ENCODE measurements at regions not wholly inside any gene's neighbourhood (a gene's known extent, or its start where the extent isn't known, plus 50 kb on each side); places are given as distances from the start of the nearest gene placed in this dataset.
"Not testable (repeated sequence)": the region's sequence is repeated elsewhere in the genome, so short reads cannot be mapped to it uniquely, and the experiment has no call there.

DNA sequence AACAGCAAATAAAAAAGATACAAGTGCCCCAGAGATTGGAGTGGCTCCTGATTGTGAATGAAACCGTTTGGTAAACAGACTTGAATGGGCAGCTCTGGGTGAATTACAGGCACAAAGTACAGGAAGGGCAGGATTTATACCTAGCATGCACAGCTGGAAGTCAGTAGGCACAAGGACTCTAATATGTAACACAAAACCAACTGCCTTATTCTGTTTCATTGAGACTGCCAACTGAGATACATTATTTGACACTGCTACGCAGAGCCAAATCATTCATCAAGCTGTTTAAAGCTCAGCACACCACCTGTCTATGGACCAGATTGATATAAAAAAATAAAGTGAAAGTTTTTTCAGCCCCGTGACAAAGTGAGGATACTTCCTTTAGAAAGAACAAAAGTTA lies 541.2 kb downstream of the NUP35 start:
- no peak for DNase-seq

DNA sequence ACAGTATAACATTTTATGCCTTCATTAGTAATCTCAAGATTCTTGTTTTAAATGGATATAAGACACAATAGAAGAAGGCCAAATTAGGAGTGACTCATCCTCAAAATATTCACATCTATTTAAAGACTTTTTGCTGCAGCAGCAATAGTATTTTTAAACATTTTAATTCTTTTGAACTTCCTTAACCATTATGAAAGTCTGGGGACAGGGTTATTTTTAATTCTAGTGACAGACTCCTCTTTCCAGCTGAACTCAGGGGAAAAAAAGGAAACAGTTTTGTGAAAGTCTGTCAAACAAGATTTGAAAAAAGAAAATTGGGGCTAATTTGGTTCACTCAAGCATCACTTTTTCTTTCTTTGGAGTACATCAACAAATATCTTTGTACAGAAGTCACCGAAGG lies 541.8 kb downstream of the NUP35 start:
- no peak for DNase-seq

DNA sequence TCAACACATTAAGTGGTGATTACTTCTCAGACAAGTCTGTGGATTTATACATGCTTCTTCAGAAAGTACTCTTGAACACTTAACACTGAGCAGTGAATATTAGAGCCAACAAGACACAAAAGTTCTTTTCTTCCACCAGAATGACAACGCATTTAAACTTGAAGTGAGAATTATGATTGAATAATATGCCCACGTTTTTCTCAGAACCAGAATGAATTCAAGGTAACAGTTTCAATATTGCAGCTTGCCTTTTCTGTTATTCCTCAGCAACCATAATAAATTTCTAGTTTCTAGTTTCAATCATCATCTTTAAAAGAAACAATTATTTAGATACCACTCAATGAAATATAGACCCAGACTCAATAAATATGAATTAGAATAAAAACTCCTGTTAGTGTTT lies 547.0 kb downstream of the NUP35 start:
- DNase-seq, result no peak

DNA sequence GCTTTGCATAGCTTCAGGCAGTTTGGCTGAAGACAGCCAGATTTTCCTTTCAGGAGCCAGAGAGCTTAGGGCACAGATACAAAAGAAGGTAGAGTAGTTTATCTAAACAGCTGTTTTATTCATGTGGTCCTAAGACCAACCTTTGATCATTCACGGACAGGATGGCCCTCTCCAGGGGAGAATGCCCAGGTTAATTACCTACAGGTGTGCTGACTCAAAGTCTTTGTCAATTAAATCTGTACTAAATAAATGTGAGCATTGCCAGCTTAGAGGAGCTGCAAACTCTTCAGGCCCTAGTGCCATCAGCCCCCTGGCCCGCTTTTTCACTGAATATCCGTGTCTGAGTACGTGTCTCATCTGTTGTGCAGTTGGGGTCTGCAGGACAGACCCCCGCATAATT lies 554.7 kb downstream of the NUP35 start:
- no peak for DNase-seq

DNA sequence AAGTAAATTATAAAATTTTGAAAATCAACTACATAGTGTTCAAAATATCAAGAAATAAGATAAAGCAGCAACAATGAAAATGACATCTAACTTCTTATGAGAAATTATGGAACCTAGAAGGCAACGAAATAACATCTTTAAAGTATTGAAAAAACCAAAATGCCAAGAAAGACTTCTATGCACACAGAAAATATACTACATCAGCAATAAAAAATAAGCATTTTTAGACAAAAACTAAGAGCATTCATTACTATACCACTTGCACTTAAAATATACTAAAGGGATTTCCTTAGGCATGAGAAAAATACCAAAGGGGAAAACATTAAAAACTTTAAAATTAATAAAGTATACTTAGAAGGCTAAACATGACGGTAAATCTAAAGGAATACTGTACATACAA lies 556.3 kb downstream of the NUP35 start:
- no peak for DNase-seq

DNA sequence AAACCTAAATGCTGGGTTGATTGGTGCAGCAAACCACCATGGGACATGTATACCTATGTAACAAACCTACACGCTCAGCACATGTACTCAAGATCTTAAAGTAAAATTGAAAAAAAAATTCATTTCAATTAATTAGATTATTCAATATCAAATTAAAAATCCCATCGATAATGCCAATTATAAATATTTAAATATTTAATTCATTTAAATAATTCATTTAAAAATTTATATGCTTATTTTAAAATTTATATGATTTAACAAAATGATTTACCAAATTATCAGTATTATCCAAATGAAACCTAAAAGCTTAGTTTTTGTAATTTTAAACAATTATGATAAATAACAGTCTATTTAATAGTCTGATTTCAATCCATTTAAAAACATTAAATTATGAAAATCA lies 560.4 kb downstream of the NUP35 start:
- no peak for DNase-seq

DNA sequence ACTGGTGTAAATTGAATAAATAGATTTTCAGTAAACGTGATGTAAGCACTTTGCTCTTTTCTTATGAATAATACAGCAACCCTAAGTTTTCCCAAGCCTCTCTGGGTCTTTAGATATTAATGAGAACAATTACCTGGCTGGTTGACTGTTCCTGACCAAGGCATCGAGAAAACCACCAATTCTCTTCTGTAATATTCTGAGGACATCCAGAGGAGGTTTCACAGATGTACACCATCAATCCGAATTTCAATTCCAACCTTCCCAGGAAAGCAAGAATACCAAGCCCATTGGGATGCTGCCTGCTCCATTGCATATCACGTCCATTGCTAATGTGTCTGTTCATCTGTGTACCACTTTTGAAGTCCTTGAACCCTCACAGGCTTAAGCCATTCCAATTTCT lies 571.8 kb downstream of the NUP35 start:
- no peak for DNase-seq

DNA sequence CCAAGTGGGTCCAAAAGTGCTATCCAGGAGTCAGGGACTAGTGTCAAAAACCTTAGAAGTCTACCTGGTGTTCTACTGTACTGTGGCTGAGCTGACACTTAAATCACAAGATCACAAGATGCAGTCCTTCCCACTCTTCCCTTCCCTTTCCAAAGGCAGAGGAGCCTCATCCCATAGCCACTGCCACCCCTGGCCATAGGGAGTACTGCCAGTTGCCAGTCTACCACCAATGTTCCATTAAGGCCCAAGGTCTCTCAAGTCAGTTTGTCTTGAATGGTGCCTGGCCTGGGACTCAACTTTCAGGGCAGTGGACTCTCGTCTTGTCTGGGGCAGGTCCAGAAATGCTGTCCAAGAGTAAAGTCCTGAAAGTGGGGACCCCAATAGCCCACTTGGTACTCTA lies 585.6 kb downstream of the NUP35 start:
- DNase-seq, result no peak

DNA sequence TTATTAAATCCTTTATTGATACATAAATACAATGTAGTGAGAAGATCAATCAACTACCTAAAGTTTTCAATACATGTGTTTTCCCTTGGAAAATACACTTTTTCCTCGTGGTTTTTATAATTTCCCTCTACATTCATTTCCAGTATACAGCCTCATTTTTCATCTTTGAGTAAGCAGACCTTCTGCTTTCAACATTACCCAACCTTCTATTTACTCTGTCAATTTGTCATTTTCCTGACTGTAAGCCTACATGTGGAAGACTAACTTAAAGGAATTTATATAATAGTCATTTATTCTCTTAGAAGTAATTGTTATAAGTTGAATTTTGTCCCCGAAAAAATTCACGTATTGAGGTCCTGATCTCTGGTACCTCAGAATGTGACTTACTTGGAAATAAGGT lies 594.0 kb downstream of the NUP35 start:
- DNase-seq, result no peak

DNA sequence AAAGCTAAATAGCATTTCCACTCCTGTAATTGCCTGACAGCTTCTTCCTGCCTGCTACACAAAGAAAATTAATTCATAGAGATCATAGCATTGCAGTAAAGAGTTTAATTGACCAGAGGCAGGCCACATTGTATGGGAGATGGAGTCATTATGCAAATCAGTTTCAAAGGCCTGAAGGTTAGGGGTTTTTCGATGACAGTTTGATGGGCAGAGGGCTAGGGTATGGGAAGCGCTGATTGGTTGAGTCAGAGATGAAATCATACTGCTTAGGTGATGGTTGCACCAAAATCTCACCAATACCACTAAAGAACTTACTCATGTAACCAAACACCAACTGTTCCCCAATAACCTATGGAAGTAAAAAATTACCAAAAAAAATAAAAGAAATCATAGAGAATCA lies 599.0 kb downstream of the NUP35 start:
- no peak for DNase-seq

DNA sequence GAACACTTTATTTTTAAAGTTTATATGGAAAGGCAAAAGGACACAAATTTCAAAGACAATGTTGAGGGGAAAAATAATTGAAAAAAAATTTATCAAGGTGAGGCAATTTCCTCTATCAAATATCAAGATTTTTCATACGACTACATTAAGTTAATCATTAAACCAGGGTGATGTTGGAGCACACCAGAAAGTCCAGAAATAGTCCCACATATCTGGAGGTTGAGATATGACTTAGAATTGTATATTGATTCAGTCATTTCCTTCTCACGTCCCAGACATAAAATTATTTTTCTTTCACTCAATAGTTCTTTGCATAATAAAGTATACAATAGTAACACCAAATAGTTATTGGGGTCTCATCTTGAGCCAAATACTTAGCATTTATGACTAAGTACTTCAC lies 605.1 kb downstream of the NUP35 start:
- DNase-seq, result no peak

DNA sequence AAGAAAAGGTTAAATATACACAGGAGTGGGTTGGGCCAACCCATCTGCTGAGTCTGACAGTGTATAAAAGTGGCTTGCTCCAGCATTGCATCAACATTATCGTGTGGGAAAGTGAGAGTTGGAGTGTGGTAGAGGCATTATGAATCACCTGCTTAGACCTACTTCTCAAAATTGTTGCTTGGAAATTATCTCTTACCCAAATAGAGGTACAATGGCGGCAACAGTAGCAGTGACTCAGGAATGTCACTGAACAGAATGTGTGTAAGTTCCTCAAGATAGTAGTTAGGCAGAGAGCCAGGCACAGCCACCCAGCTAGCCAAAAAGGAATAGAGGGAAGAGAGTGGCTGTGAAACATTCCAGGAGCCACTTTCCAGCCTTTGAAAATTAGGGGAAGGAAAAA lies 616.0 kb downstream of the NUP35 start:
- DNase-seq, result no peak

DNA sequence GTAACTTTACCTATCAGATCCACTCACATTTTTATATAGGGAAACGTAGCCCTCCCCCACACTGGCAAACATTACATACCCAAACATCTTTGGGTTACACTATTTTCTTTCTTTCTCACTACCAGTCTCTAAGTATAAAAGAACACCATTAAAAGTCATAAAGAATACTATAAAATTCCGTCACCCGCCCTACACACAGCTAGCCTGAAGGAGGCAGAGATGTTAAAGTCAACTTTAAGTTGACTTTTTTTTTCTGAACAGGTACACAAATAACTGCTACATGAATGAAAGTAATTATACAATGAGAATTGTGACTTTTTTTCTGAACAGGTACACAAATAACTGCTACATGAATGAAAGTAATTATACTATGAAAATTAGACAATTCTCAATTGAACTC lies 628.3 kb downstream of the NUP35 start:
- no peak for DNase-seq

DNA sequence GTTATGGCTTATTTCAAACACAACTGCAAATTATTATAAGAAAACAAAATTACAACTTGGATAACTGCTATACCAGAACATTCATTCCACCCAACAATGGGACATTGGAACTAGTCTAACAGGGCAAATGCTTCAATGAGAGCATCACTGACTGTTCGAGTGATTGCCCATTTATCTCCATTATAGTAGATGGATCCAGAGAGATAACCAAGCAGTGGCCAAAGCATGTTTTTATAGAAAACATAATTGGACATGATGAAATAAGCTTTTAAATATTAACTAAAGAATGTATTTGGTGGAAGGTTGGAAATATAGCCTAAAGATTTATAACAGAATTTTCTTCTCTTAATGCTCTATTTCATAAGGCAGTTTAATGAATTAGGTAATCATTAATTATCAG lies 634.8 kb downstream of the NUP35 start:
- no peak for DNase-seq

DNA sequence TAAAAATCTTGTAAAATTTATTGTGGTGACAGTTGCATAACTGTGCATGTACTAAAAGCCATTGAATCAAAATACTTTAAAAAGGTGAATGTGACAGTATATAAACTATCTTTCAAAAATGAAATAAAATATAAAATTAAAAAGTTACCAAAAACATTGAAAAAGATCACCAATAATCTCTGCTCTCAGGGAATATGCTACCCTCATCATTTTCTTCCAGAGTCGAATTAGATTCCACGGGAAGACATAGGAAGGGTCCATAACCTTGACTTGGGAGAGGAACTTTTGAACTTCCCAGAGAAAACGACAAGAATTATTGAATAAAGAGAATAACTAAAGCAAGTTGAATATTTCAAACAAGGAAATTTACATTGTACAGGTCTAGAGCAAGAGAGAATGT lies 649.5 kb downstream of the NUP35 start:
- no peak for DNase-seq

DNA sequence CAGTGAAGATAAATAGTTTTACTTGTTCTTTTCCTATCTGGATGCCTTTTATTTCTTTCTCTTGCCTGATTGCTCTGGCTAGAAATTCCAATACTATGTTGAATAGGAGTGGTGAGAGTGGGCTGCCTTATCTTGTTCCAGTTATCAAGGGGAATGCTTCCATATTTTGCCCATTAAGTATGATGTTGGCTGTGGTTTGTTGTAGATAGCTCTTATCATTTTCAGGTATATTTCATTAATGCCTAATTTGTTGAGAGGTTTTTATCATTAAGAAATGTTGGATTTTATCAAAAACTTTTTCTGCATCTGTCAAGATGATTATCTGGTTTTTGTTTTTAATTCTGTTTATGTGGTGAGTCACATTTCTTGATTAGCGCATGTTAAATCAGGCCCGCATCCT lies 655.8 kb downstream of the NUP35 start:
- DNase-seq, result no peak

DNA sequence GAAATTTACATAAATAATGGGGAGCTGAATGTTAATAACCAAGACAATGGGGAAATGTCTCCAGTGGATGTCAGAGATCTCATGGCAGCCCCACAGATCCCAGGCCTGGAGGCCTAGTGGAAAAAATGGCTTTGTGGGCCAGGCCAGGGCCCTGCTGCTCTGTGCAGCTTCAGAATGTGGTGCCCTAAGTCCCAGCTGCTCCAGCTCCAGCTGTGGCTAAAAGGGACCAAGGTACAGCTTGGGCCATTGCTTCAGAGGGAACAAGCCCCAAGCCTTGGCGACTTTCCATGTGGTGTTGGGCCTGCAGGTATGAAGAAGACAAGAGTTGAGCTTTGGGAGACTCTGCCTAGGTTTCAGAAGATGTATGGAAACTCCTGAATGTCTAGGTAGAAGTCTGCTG lies 658.2 kb downstream of the NUP35 start:
- no peak for DNase-seq

DNA sequence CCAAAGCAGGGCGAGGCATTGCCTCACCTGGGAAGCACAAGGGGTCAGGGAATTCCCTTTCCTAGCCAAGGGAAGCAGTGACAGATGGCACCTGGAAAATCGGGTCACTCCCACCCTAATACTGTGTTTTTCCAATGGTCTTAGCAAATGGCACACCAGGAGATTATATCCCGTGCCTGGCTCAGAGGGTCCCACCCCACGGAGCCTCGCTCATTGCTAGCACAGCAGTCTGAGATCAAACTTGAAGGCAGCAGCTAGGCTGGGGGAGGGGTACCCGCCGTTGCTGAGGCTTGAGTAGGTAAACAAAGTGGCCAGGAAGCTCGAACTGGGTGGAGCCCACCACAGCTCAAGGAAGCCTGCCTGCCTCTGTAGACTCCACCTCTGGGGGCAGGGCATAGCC lies 664.6 kb downstream of the NUP35 start:
- DNase-seq, result not testable (repeated sequence)

DNA sequence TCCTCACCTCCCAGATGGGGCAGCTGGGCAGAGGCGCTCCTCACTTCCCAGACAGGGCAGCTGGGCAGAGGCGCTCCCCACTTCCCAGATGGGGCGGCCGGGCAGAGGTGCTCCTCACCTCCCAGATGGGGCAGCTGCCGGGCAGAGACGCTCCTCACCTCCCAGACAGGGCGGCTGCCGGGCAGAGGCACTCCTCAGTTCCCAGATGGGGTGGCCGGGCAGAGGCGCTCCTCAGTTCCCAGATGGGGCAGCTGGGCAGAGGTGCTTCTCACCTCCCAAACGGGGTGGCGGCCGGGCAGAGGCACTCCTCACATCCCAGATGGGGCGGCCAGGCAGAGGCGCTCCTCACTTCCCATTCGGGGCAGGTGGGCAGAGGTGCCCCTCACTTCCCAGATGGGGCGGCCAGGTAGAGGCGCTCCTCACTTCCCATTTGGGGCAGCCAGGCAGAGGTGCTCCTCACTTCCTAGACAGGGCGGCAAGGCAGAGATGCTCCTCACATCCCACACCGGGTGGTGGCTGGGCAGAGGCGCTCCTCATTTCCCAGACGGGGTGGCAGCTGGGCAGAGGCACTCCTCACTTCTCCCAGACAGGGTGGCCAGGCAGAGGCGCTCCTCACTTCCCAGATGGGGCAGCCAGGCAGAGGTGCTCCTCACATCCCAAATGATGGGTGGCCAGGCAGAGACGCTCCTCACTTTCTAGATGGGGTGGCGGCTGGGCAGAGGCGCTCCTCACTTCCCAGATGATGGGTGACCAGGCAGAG lies 668.1 kb downstream of the NUP35 start:
- DNase-seq, result not testable (repeated sequence)

DNA sequence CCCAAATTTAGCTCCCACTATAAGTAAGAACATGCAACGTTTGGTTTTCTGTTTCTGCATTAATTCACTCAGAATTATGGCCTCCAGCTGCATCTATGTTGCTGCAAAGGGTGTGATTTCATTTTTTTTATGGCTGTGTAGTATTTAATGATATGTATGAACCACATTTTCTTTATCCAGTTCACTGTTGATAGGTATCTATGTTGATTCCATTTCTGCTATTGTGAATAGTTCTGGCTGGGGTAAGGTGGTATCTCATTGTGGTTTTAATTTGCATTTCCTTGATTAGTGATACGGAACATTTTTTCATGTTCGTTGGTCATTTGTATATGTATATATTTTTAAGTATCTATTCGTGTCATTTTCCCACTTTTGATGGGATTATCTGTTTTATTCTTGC lies 674.3 kb downstream of the NUP35 start:
- DNase-seq, result no peak

DNA sequence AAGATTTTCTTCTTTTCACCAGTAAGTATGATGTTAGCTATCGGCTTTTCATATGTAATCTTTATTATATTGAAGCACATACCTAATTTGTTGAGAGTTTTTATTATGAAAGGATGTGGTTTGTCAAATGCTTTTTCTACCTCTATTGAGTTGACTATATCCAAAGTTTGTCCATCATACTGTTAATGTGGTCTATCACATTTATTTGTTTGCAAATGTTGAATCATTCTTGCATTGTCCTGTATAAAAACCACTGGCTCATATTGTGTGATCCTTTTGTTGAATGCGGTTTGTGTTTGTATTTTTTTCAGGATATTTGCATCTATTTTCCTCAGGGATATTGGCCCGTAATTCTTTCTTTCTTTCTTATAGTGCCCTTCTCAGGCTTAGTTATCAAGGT lies 675.5 kb downstream of the NUP35 start:
- no peak for DNase-seq

DNA sequence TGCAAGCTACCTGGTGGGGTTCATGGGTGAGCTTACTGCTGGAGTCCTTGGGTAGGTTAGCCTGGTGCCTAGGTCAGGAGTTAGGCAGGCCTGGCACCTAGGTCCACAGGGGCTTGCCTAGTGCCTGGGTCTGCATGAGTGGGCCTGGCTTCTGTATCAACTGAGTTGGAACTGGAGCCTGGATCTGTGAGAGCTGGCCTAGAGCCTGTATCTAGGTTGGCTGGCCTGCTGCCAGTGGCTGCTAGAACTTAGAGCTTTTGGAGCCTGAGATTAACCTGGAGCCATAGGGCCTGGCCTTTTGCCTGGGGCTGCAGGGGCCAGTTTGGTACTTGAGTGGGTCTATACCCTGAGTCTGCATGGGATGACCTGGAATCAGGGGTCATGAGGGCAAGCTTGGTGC lies 679.4 kb downstream of the NUP35 start:
- no peak for DNase-seq

DNA sequence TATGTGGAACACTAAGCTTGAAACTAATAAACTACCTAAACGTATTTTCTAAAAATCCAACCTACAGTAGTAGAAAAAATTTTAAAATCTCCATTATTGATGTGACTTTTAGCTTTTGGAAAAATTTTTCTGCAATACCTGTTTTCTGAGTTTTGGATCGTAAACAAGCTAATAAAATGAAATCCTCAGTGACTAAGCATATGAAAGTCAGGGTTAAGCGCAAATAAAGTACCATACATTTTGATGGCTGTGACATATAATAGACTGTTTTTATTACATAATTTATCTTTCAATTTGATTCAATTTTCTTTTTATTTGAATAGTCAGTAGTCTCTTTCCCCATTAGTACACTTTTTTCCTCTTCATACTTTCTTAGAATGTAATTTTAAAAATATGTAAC lies 683.6 kb downstream of the NUP35 start:
- no peak for DNase-seq

DNA sequence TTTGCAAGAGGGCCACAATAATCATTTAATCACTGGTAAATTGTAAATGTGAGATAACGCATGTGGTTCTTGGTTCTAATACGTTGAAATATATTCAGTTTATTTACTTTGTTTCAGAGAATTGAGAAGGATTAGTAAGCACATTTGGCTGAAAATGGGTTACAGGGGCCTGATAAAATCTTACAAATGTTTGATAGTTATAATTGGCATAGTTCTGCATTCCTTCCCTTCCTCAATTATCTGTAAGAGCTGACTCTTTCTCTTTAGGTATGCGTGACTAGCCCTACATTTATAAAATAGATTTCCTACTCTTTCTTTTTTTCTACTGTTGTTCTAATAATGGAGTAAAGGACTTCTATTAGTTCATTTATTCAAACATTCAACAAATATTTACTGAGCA lies 685.2 kb downstream of the NUP35 start:
- no peak for DNase-seq

DNA sequence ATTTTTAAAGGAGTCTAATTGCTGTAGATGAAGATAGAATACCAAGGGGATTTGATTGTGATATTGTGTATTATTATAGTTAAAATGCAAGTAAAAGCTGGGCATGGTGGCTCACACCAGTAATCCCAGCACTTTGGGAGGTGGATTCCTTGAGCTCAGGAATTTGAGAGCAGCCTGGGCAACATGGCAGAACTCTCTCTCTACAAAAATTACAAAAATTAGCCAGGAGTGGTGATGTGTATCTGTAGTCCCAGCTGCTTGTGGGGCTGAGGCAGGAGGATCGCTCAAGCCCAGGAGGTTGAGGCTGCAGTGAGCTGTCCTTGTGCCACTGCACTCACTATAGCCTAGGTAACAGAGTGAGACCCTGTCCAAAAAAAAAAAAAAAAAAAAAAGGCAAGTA lies 687.0 kb downstream of the NUP35 start:
- no peak for DNase-seq

DNA sequence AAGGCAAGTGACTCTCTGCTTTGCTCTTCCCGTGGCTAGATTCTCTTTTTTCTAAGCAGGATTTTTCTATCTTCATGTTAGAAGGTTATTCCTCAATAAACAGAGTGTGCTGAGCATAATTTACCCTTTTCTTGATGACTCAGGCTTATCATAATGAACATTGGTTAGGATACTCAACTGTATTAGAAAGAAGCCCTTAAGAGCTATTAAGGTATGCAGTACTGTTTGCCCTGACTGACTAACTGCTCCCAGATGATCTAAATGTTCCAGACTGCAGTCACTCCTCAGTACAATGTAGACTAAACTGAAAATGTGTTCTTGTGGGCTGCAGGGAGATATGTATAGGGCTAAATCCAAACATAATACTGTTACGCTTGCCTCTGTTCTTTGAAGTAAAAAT lies 687.8 kb downstream of the NUP35 start:
- no peak for DNase-seq

Measured in suppressor macrophage treated with lipopolysaccharide for 4 hours (primary cell).